ENCODE measurements at regions not wholly inside any gene's neighbourhood (a gene's known extent, or its start where the extent isn't known, plus 50 kb on each side); places are given as distances from the start of the nearest gene placed in this dataset.

DNA sequence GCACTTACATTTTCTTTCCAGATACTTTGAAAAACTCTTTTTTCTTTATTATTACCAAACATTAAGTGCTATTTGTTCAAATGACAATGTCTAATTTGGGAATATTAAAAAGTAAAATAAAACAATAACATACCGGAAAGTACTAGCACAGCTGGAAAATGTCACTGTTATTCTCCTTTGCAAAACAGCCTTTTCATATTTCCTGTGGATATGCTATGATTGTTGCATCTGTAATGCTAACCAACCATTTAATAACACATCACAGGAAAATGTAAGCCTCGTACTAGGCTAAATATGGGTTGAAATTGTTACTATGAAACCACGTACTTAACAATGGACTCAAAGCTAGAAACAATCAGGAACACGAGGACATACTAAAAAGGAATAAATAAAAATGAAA, 298.1 kb downstream of the CBLN2 start:
- no peaks in the 10 kb centered on the region for H3K9me3 ChIP-seq
- no peak overlapping the region for H3K4me3 ChIP-seq
- DNase-seq, result no peak
- TF ChIP-seq, protein P1, sequence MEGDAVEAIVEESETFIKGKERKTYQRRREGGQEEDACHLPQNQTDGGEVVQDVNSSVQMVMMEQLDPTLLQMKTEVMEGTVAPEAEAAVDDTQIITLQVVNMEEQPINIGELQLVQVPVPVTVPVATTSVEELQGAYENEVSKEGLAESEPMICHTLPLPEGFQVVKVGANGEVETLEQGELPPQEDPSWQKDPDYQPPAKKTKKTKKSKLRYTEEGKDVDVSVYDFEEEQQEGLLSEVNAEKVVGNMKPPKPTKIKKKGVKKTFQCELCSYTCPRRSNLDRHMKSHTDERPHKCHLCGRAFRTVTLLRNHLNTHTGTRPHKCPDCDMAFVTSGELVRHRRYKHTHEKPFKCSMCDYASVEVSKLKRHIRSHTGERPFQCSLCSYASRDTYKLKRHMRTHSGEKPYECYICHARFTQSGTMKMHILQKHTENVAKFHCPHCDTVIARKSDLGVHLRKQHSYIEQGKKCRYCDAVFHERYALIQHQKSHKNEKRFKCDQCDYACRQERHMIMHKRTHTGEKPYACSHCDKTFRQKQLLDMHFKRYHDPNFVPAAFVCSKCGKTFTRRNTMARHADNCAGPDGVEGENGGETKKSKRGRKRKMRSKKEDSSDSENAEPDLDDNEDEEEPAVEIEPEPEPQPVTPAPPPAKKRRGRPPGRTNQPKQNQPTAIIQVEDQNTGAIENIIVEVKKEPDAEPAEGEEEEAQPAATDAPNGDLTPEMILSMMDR (IDR thresholded peaks at IDR 0.05), result no peak
- no peaks in the 10 kb centered on the region for H3K36me3 ChIP-seq
- H3K4me1 ChIP-seq, result no peaks in the 10 kb centered on the region
- H3K27ac ChIP-seq, result no peak overlapping the region
- intact Hi-C loops (cut with DNase I; ENCODE audit: low total_unique reads), result no loop called here
- no peaks in the 10 kb centered on the region for H3K27me3 ChIP-seq

DNA sequence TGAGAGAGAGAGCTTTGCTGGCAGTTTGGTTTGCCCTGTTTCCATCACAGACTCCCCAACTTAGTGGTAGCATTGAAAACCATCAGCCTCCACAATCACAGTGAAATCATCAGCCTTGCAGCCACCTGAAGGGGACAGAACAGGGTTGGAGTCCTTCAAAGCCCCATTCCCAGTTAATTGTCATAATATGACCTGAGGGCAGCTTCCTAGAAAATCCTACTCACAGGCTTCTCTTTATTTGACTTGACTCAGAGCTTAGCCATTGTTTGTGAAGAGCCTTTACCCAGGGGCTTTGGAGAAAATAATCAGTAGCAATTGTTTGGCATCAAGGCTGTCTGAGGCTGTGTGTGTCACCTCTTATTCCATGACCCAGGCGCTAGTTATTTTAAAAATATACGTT, 308.7 kb downstream of the CBLN2 start:
- DNase-seq, result no peak
- Histone ChIP-seq H3K9me3 (no peaks in the 10 kb centered on the region), H3K4me1 (no peaks in the 10 kb centered on the region), H3K27me3 (no peaks in the 10 kb centered on the region), H3K36me3 (no peaks in the 10 kb centered on the region), H3K4me3 (no peak overlapping the region), H3K27ac (no peak overlapping the region)
- TF ChIP-seq, protein P1 (IDR thresholded peaks at IDR 0.05), result no peak
- intact Hi-C loops (cut with DNase I; ENCODE audit: low total_unique reads), result no loop called here

DNA sequence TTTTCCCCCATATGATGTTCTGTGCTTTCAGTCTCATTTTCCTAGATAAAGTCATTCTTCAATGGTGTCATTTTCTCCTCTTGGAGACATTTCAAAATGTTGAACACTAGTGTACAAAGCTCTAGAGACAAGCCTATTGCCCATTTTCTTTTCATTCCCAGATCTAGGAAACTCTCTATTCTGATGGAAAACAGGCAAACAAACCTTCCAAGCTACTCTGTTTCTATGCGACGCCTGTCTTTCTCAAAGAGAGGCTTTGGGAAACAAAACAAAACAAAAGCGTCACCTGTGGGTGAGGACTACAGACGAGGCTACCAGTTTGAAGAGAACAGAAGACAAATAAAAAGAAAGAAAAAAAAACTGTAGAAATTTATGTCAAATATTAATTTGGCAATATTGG, 311.0 kb downstream of the CBLN2 start:
- no peak overlapping the region for H3K4me3 ChIP-seq
- H3K27me3 ChIP-seq, result no peaks in the 10 kb centered on the region
- no peaks in the 10 kb centered on the region for H3K9me3 ChIP-seq
- TF ChIP-seq, protein P1 (IDR thresholded peaks at IDR 0.05), result no peak
- no peaks in the 10 kb centered on the region for H3K4me1 ChIP-seq
- intact Hi-C loops (cut with DNase I; ENCODE audit: low total_unique reads), result no loop called here
- no peaks in the 10 kb centered on the region for H3K36me3 ChIP-seq
- DNase-seq, result no peak
- H3K27ac ChIP-seq, result no peak overlapping the region

DNA sequence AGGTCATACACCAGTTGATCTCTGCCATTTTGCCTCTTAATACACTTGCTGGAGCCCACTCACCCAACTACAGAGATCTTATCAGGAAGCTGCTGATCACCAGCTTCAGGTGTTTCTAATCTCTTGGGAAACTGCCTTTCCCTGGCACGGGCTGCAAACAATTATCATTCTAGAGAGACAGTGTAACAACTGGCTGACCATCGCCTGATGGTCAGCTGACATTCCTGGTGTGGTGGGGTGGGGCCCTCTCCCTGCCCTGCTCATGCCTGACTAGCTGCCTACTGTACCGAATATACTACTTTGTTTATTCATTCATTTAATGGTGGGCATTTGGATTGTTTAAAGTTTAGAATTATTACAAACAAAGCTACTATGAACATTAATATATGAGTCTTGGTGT, 311.5 kb downstream of the CBLN2 start:
- Histone ChIP-seq H3K9me3 (no peaks in the 10 kb centered on the region), H3K4me1 (no peaks in the 10 kb centered on the region), H3K27me3 (no peaks in the 10 kb centered on the region), H3K36me3 (no peaks in the 10 kb centered on the region), H3K4me3 (no peak overlapping the region), H3K27ac (no peak overlapping the region)
- intact Hi-C loops (cut with DNase I; ENCODE audit: low total_unique reads), result no loop called here
- TF ChIP-seq, protein P1 (IDR thresholded peaks at IDR 0.05), result no peak
- no peak for DNase-seq

DNA sequence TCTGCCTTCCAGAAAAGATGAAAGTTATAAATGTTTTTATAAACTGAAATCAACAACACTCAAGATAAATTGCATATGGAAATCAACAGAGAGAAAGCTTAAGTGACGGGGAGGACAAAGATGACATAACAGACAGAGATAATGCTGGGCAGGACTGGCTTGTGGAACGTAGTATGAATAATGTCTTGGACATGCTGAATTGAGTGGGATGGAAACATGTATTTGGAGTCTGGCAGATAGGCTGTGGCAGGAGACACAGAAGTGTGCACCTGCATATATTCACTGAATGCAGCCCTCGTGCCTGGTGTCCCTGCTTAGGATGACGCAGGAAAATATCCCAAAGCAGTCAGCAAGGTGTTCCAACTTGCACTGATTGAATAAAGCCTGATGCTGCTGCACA, 318.2 kb downstream of the CBLN2 start:
- intact Hi-C loops (cut with DNase I; ENCODE audit: low total_unique reads), result no loop called here
- Histone ChIP-seq H3K9me3 (no peaks in the 10 kb centered on the region), H3K27ac (no peak overlapping the region), H3K4me3 (no peak overlapping the region), H3K27me3 (no peaks in the 10 kb centered on the region), H3K4me1 (no peaks in the 10 kb centered on the region), H3K36me3 (no peaks in the 10 kb centered on the region)
- DNase-seq, result no peak
- TF ChIP-seq, protein P1 (IDR thresholded peaks at IDR 0.05), result no peak

DNA sequence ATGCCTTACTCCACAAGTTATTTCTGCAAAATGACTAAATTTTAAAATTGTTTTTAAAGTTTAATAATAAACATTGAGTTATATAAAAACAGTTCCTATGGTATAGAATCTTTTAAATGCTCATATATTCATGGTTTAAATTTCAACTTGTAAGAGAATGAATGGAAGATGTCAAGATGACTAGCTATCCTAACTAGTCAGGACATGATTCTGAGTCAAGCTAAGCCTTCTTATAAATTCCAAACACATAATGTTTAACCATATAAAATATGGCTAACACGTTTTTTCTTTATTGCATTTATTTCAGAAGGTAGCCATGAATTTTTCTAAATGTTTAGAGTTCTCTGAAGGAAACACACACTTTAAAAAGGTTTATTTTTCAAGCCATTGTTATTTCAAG, 320.4 kb downstream of the CBLN2 start:
- no peaks in the 10 kb centered on the region for H3K36me3 ChIP-seq
- H3K4me1 ChIP-seq, result no peaks in the 10 kb centered on the region
- TF ChIP-seq, protein P1 (IDR thresholded peaks at IDR 0.05), result no peak
- no peak overlapping the region for H3K4me3 ChIP-seq
- intact Hi-C loops (cut with DNase I; ENCODE audit: low total_unique reads), result no loop called here
- H3K9me3 ChIP-seq, result no peaks in the 10 kb centered on the region
- H3K27ac ChIP-seq, result no peak overlapping the region
- no peak for DNase-seq
- no peaks in the 10 kb centered on the region for H3K27me3 ChIP-seq

Measured in tibial artery (tissue), 4 donors.